ENCODE measurements at regions not wholly inside any gene's neighbourhood (a gene's known extent, or its start where the extent isn't known, plus 50 kb on each side); places are given as distances from the start of the nearest gene placed in this dataset.

- H3K27ac ChIP-seq, result no peak overlapping the region
- peaks cover 4 to 8% of the 10 kb centered on the region in 2 donors for H3K4me1 ChIP-seq
- TF ChIP-seq CTCF (IDR thresholded peaks at IDR 0.05), result no peak
- DNase-seq, result no peak
- H3K36me3 ChIP-seq, result no peaks in the 10 kb centered on the region
- intact Hi-C loops (cut with DNase I), result no loop called here
- H3K9me3 ChIP-seq, result no peaks in the 10 kb centered on the region
- peaks cover 6 to 95% of the 10 kb centered on the region in 2 donors for H3K27me3 ChIP-seq
- H3K4me3 ChIP-seq, result no peak overlapping the region
- no peak for ATAC-seq
Observed at GRCh38 chr16:86932130-86932982, 354.0 kb downstream of the FOXL1 start.

GRCh38 chr16:86934581-86935375, 356.4 kb downstream of the FOXL1 start:
- TF ChIP-seq CTCF (IDR thresholded peaks at IDR 0.05), result no peak
- Histone ChIP-seq H3K9me3 (no peaks in the 10 kb centered on the region), H3K36me3 (no peaks in the 10 kb centered on the region), H3K27me3 (peaks cover under 1 to 86% of the 10 kb centered on the region in 2 donors), H3K27ac (no peak overlapping the region), H3K4me1 (peaks cover 0 to 4% of the 10 kb centered on the region in 2 donors), H3K4me3 (no peak overlapping the region)
- DNase-seq, result peak in 1 of 4 donors; percentile 25
- no peak for ATAC-seq
- intact Hi-C loops (cut with DNase I), result no loop called here

GRCh38 chr16:86939609-86940008, 361.3 kb downstream of the FOXL1 start:
- Histone ChIP-seq H3K27me3 (peaks cover 0 to 43% of the 10 kb centered on the region in 2 donors), H3K9me3 (no peaks in the 10 kb centered on the region), H3K4me1 (no peaks in the 10 kb centered on the region), H3K27ac (no peak overlapping the region), H3K4me3 (no peak overlapping the region), H3K36me3 (no peaks in the 10 kb centered on the region)
- no peak for ATAC-seq
- intact Hi-C loops (cut with DNase I), result no loop called here
- no peak for DNase-seq
- TF ChIP-seq CTCF (IDR thresholded peaks at IDR 0.05), result no peak

- Histone ChIP-seq H3K36me3 (no peaks in the 10 kb centered on the region), H3K4me3 (no peak overlapping the region), H3K9me3 (no peaks in the 10 kb centered on the region), H3K27ac (no peak overlapping the region), H3K4me1 (no peaks in the 10 kb centered on the region), H3K27me3 (peaks cover 0 to 26% of the 10 kb centered on the region in 2 donors)
- TF ChIP-seq CTCF (IDR thresholded peaks at IDR 0.05), result no peak
- no peak for ATAC-seq
- DNase-seq, result no peak
- intact Hi-C loops (cut with DNase I), result no loop called here
Observed at GRCh38 chr16:86941731-86942130, 363.4 kb downstream of the FOXL1 start.
